Liver (tissue), 7 donors: ENCODE measurements at regions not wholly inside any gene's neighbourhood (a gene's known extent, or its start where the extent isn't known, plus 50 kb on each side); places are given as distances from the start of the nearest gene placed in this dataset.
A peak's percentile ranks its signal among the peaks of the same experiment; 100 is the strongest.

ENCODE experiments used
- DNase-seq: peaks from one replicate; pipeline ENCODE4 v3.0.0-alpha.2; 2017; ENCODE audit warnings: low spot score
- H3K27ac ChIP-seq, 2 donors: one replicate each; pipeline ENCODE4 v1.7.0; 2013; ENCODE audit warnings: inconsistent platforms in 2 of 2, low read length in 2 of 2, control low read depth in 1 of 2, low read depth in 1 of 2, mild to moderate bottlenecking in 1 of 2
- H3K27me3 ChIP-seq, 4 donors: one replicate each; pipeline versions ENCODE4 v1.6.1 to v1.7.0; 2013; ENCODE audit warnings: low read length in 3 of 4, inconsistent platforms in 1 of 4, mild to moderate bottlenecking in 1 of 4, moderate library complexity in 1 of 4; ENCODE audit not compliant: control insufficient read depth in 4 of 4, insufficient read depth in 4 of 4
- H3K36me3 ChIP-seq, 4 donors: one replicate each; pipeline versions ENCODE4 v1.6.1 to v1.7.0; 2013; ENCODE audit warnings: low read length in 3 of 4, mild to moderate bottlenecking in 3 of 4, low read depth in 1 of 4, moderate library complexity in 1 of 4; ENCODE audit not compliant: control insufficient read depth in 4 of 4, insufficient read depth in 3 of 4
- H3K4me1 ChIP-seq, 4 donors: one replicate each; pipeline versions ENCODE4 v1.6.1 to v1.7.0; 2013; ENCODE audit warnings: low read length in 3 of 4, mild to moderate bottlenecking in 3 of 4, moderate library complexity in 1 of 4; ENCODE audit not compliant: control insufficient read depth in 4 of 4, insufficient read depth in 4 of 4
- H3K4me3 ChIP-seq, 3 donors: one replicate each; pipeline versions ENCODE4 v1.6.1 to v1.7.0; 2013; ENCODE audit warnings: low read length in 3 of 3, control low read depth in 1 of 3, low read depth in 1 of 3, mild to moderate bottlenecking in 1 of 3
- H3K9ac ChIP-seq, 2 donors: one replicate each; pipeline ENCODE4 v1.7.0; 2013; ENCODE audit warnings: low read length in 2 of 2, mild to moderate bottlenecking in 2 of 2, moderate library complexity in 2 of 2, control low read depth in 1 of 2, low read depth in 1 of 2
- H3K9me3 ChIP-seq, 4 donors: one replicate each; pipeline versions ENCODE4 v1.6.1 to v1.7.0; 2013; ENCODE audit warnings: low read length in 3 of 4; ENCODE audit not compliant: control insufficient read depth in 4 of 4
- ATF3 ChIP-seq: IDR thresholded peaks from 2 replicates; pipeline ENCODE4 v1.6.1; 2016; ENCODE audit warnings: antibody characterized with exemption
- FOXA2 ChIP-seq: IDR thresholded peaks from 2 replicates; pipeline ENCODE4 v1.6.1; 2016; ENCODE audit warnings: antibody characterized with exemption
- GABPA ChIP-seq, 2 donors: IDR thresholded peaks in 1 of 2; conservative IDR thresholded peaks in 1 of 2; 2 replicates each; pipeline ENCODE4 v1.6.1; 2016; ENCODE audit warnings: antibody characterized with exemption in 2 of 2, mild to moderate bottlenecking in 1 of 2, moderate library complexity in 1 of 2
- HNF4A ChIP-seq, 2 donors: conservative IDR thresholded peaks; 2 replicates each; pipeline ENCODE4 v1.6.1; 2016; ENCODE audit warnings: antibody characterized with exemption in 2 of 2, mild to moderate bottlenecking in 2 of 2
- MAX ChIP-seq: IDR thresholded peaks from 2 replicates; pipeline ENCODE4 v1.6.1; 2016; ENCODE audit warnings: antibody characterized with exemption
- REST ChIP-seq: IDR thresholded peaks from 2 replicates; pipeline ENCODE4 v1.6.1; 2016; ENCODE audit warnings: antibody characterized with exemption, mild to moderate bottlenecking
- SP1 ChIP-seq: IDR thresholded peaks from 2 replicates; pipeline ENCODE4 v1.6.1; 2018; ENCODE audit warnings: antibody characterized with exemption, mild to moderate bottlenecking
- TAF1 ChIP-seq: conservative IDR thresholded peaks from 2 replicates; pipeline ENCODE4 v1.6.1; 2016; ENCODE audit warnings: antibody characterized with exemption, mild to moderate bottlenecking
- YY1 ChIP-seq: IDR thresholded peaks from 2 replicates; pipeline ENCODE4 v1.6.1; 2016; ENCODE audit warnings: antibody characterized with exemption, mild to moderate bottlenecking
- WGBS: extraction: QIAGEN DNeasy Blood & Tissue Kit; methylation state at CpG from one replicate; pipeline ENCODE4 v1.1.7; 2013; 5-methylcytosine and 5-hydroxymethylcytosine counted together
- donor health status: healthy.
- donor health status: healthy.
- donor health status: healthy.
- donor health status: healthy.

- no peak for TF ChIP-seq MAX
Observed at GRCh38 chr7:372546-372931, 82.6 kb downstream of the FOXL3 start (continued).

GRCh38 chr7:372932-373791 lies 83.2 kb downstream of the FOXL3 start:
- WGBS = 37% methylated on average over 39 of the region's 39 CpGs
- peak; percentile 57 for DNase-seq
- H3K4me1 ChIP-seq = peaks cover 3 to 13% (median 9%) of the 10 kb centered on the region in 4 donors
- peak overlapping the region in 1 of 3 donors; percentile 18 for H3K4me3 ChIP-seq
- no peak for TF ChIP-seq GABPA (IDR thresholded peaks at IDR 0.05 in 1 of 2, conservative IDR thresholded peaks at IDR 0.05 in 1 of 2)
- no peak for TF ChIP-seq REST
- TF ChIP-seq FOXA2 = no peak
- TF ChIP-seq SP1 = peak; percentile 33
- TF ChIP-seq ATF3 = no peak
- peak in 1 of 2 donors; percentile 15 for TF ChIP-seq HNF4A (conservative IDR thresholded peaks at IDR 0.05)
- H3K27me3 ChIP-seq = no peaks in the 10 kb centered on the region
- H3K27ac ChIP-seq = peak overlapping the region in 1 of 2 donors; percentile 50
- H3K36me3 ChIP-seq = no peaks in the 10 kb centered on the region
- no peak overlapping the region for H3K9ac ChIP-seq
- H3K9me3 ChIP-seq = no peaks in the 10 kb centered on the region

- DNase-seq = no peak
- 89% methylated on average over 23 of the region's 23 CpGs for WGBS
- no peak overlapping the region for H3K4me3 ChIP-seq
- H3K9ac ChIP-seq = no peak overlapping the region
- no peak overlapping the region for H3K27ac ChIP-seq
- no peak for TF ChIP-seq TAF1
- no peak for TF ChIP-seq MAX
- TF ChIP-seq YY1 = no peak
- TF ChIP-seq ATF3 = no peak
- no peaks in the 10 kb centered on the region for H3K27me3 ChIP-seq
- no peaks in the 10 kb centered on the region for H3K9me3 ChIP-seq
- peaks cover 3 to 14% (median 9%) of the 10 kb centered on the region in 4 donors for H3K4me1 ChIP-seq
- no peaks in the 10 kb centered on the region for H3K36me3 ChIP-seq
Observed at GRCh38 chr7:373818-374705, 84.1 kb downstream of the FOXL3 start.
